ENCODE measurements at regions not wholly inside any gene's neighbourhood (a gene's known extent, or its start where the extent isn't known, plus 50 kb on each side); places are given as distances from the start of the nearest gene placed in this dataset.

GRCh38 chr6:160882791-160883279 is 108.7 kb upstream of the MAP3K4 start:
- TF ChIP-seq, protein P1, sequence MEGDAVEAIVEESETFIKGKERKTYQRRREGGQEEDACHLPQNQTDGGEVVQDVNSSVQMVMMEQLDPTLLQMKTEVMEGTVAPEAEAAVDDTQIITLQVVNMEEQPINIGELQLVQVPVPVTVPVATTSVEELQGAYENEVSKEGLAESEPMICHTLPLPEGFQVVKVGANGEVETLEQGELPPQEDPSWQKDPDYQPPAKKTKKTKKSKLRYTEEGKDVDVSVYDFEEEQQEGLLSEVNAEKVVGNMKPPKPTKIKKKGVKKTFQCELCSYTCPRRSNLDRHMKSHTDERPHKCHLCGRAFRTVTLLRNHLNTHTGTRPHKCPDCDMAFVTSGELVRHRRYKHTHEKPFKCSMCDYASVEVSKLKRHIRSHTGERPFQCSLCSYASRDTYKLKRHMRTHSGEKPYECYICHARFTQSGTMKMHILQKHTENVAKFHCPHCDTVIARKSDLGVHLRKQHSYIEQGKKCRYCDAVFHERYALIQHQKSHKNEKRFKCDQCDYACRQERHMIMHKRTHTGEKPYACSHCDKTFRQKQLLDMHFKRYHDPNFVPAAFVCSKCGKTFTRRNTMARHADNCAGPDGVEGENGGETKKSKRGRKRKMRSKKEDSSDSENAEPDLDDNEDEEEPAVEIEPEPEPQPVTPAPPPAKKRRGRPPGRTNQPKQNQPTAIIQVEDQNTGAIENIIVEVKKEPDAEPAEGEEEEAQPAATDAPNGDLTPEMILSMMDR (IDR thresholded peaks at IDR 0.05) = no peak
- TF ChIP-seq POLR2A (IDR thresholded peaks at IDR 0.05) = no peak
